ENCODE measurements at regions not wholly inside any gene's neighbourhood (a gene's known extent, or its start where the extent isn't known, plus 50 kb on each side); places are given as distances from the start of the nearest gene placed in this dataset.
"Not testable (repeated sequence)": the region's sequence is repeated elsewhere in the genome, so short reads cannot be mapped to it uniquely, and the experiment has no call there.

- no peak overlapping the region for H3K4me3 ChIP-seq (ENCODE audit: low read depth, low read length)
- DNase-seq (ENCODE audit: low read depth), result no peak
Observed at GRCh38 chr15:87731630-87732029, 524.9 kb downstream of the NTRK3 start.

DNA sequence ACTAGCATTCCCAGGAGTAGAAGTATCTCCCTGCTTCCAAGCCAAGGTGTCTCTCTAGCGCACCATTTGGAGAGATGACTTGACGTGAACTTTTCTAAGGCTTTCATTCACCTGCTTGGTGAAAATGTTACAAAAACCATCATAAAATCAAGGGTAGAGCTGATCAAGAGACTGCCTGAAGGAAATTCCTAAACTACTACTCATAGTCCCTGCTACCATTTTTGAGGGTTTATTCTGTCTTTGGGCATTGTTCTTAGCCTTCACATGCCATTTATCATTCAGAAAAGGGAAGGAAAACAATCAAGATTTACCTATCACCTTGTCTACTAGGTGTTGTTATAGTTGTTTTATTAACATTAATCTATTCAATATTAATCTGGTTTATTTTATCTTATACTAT lies 525.8 kb downstream of the NTRK3 start:
- H3K4me3 ChIP-seq (ENCODE audit: low read depth, low read length), result no peak overlapping the region
- DNase-seq (ENCODE audit: low read depth), result no peak

GRCh38 chr15:87728998-87729397 lies 527.5 kb downstream of the NTRK3 start:
- no peak for DNase-seq (ENCODE audit: low read depth)
- H3K4me3 ChIP-seq (ENCODE audit: low read depth, low read length), result no peak overlapping the region

DNA sequence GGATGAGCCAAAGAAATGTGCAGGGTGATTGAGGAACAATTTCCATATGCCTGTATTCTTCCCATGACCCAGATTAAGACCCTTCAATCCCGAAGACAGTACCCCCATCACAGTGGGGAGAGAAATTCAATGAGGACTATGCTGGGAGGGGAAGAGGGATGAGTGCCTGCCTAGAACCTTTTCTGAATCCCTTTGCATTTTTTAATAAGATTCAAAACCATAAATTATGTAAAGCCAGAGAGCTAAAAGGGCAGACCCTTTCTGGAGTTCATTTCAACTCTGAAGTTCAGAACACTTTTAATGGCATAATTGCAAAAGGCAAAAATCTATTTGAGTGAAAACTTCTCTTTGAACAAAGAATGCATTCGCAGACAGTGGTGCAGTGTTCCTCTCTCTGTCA lies 529.5 kb downstream of the NTRK3 start:
- DNase-seq (ENCODE audit: low read depth), result no peak
- H3K4me3 ChIP-seq (ENCODE audit: low read depth, low read length), result no peak overlapping the region

- DNase-seq (ENCODE audit: low read depth), result no peak
- no peak overlapping the region for H3K4me3 ChIP-seq (ENCODE audit: low read depth, low read length)
Observed at GRCh38 chr15:87724330-87724729, 532.2 kb downstream of the NTRK3 start.

- no peak overlapping the region for H3K4me3 ChIP-seq (ENCODE audit: low read depth, low read length)
- no peak for DNase-seq (ENCODE audit: low read depth)
Observed at GRCh38 chr15:87722941-87723691, 533.4 kb downstream of the NTRK3 start.

DNA sequence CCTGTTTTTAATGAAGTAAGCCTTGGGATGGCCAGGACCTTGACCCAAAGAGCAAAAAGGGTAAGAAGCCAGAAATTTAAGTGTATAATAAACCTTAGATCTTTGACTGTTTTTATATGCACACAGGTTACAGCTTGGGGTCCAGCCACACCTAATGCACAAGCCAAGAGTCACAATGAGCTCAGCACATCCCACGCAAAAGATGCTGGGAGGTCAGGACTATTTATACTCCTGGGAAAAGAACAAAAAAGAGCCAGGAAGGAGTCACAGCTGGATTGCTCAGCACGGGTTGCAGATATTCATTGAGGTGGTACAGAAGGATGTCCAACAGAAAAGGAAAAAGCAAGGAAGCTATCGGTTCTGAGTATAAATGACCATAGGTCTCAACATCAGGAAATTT lies 536.3 kb downstream of the NTRK3 start:
- H3K4me3 ChIP-seq (ENCODE audit: low read depth, low read length), result no peak overlapping the region
- no peak for DNase-seq (ENCODE audit: low read depth)

GRCh38 chr15:87716422-87716821 lies 540.1 kb downstream of the NTRK3 start:
- no peak for DNase-seq (ENCODE audit: low read depth)
- H3K4me3 ChIP-seq (ENCODE audit: low read depth, low read length), result no peak overlapping the region

DNA sequence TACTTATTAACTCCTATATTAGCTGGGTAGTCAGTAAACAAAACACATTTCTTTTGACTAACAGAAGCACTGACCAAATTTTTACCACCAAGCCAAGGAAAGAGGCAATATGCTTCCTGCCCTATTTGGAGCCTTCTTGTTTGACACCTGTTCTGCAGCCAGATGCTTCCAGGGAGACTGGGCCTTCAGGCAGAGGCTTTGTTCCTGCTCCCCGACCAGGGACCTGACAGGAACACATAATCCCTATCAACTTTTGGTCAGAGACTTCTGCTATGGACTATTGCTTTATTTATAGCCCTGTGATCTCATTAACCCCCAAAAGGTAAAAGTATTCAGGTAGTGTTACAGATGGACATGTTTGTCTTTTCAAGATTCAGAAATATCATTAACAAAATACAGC lies 541.3 kb downstream of the NTRK3 start:
- no peak for DNase-seq (ENCODE audit: low read depth)
- H3K4me3 ChIP-seq (ENCODE audit: low read depth, low read length), result no peak overlapping the region

DNA sequence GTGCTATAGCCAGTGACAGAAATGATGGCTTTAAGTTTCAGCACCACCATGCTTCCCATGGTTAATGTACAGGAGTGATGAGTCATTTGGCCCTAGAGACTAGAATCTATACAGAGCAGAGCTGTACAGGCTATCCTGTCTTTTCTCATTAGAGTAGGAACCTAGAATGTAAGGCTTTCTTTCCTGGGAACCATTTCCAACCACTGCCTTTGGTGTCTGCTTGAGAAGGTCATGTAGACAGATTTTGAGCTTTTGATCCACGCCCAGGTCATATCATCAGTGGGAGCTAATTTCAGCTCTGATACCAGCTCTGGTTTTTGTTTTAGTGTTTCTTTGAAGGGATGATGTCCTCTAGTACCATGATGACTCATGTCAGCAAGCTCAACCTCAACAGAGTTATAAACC lies 543.1 kb downstream of the NTRK3 start:
- H3K4me3 ChIP-seq (ENCODE audit: low read depth, low read length), result no peak overlapping the region
- DNase-seq (ENCODE audit: low read depth), result no peak

DNA sequence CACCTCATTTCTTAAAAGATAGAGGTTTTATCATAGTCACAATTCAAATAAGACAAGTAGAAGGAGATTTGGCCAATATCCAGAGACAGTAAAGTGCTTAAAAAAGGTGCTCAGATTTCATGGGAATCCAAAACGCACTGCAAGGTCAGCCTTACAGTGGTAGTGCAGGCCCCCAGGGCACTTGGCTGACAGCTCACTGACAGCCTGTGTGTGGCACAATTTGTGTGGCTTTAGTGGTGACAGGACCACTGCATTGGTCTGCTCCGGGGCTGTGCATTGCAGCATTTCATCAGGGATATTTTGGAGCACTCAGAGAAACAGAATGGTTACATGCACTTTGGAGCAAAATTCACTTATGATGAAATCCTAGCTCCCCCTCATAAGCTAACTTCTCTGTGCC lies 544.3 kb downstream of the NTRK3 start:
- H3K4me3 ChIP-seq (ENCODE audit: low read depth, low read length), result no peak overlapping the region
- DNase-seq (ENCODE audit: low read depth), result no peak

- no peak for DNase-seq (ENCODE audit: low read depth)
- no peak overlapping the region for H3K4me3 ChIP-seq (ENCODE audit: low read depth, low read length)
Observed at GRCh38 chr15:87711026-87711425, 545.5 kb downstream of the NTRK3 start.

DNA sequence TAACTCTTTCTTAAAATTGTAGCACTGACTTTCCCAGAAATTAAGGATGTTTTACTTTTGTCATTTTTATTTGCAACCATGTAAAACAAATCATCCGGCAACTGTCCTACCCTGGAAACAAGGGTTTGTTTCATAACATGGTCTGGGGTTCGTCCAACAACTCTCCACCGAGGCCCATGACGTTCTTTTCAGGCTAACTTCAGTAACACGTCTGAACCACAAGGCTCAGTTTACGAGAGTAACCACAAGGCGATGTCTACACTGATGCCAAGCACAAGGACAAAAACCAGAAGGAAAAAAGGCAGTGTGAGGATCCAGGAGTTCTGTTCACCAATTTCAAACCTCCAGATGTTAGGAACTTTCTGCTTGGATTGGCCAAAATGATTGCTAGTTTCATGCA lies 546.1 kb downstream of the NTRK3 start:
- no peak overlapping the region for H3K4me3 ChIP-seq (ENCODE audit: low read depth, low read length)
- no peak for DNase-seq (ENCODE audit: low read depth)

- no peak for DNase-seq (ENCODE audit: low read depth)
- no peak overlapping the region for H3K4me3 ChIP-seq (ENCODE audit: low read depth, low read length)
Observed at GRCh38 chr15:87707566-87708130, 548.9 kb downstream of the NTRK3 start.

- H3K4me3 ChIP-seq (ENCODE audit: low read depth, low read length), result no peak overlapping the region
- no peak for DNase-seq (ENCODE audit: low read depth)
Observed at GRCh38 chr15:87707071-87707470, 549.5 kb downstream of the NTRK3 start.

DNA sequence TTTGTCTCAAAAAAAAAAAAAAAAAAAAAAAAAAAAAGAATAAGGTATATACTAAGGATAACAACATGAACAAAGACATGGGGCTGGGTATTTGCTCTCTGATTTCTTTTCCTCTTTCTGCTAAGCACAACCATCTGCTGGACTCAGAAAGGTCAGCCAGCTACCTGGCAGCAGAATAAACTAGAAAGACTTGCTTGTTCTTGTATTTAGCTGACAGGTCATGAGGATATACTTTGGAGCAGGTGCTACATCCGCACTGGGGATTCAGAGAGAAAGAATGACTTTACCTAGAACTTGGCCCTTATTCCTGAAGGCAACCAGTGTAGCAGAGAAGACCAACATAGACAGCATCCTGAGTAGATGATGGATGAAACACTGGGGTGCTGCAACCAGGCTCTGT lies 550.5 kb downstream of the NTRK3 start:
- no peak overlapping the region for H3K4me3 ChIP-seq (ENCODE audit: low read depth, low read length)
- no peak for DNase-seq (ENCODE audit: low read depth)

DNA sequence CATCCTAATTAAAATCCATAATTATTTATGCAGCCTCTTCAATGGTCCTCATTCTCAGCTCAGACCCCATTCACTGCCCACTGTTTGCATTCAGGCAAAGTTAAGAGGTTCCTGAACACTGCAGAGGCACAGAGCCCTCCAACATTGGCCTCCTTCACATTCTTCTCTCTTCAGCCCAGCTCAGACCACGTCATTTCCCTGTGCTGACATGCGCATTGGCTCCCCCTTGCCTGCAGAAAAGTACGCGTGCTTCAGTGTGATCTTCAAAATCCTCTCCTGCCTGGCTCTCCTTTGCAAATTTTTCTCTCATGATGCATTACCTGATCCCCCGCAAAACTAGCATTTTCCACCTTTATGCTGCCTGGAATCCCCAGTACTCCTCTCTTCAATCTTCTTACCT lies 552.3 kb downstream of the NTRK3 start:
- no peak overlapping the region for H3K4me3 ChIP-seq (ENCODE audit: low read depth, low read length)
- DNase-seq (ENCODE audit: low read depth), result no peak

GRCh38 chr15:87703327-87704111 lies 553.0 kb downstream of the NTRK3 start:
- no peak for DNase-seq (ENCODE audit: low read depth)
- no peak overlapping the region for H3K4me3 ChIP-seq (ENCODE audit: low read depth, low read length)

DNA sequence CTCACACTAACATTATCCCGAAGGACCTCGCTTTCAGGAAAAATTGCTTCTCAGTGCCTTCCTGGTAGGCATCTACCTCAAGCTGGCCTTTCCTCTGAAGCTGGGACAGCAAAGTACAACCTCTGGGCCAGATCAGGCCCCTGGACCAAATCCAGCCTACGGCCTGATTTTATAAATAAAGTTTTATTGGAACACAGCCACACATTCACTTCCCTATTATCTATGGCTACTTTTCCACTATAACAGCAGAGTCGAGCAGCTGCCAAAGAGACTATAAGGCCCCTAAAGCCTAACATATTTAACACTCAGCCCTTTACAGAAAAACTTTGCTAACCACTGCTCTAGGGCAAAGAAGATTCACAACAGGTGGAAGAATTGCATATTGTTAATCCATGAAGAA lies 554.3 kb downstream of the NTRK3 start:
- DNase-seq (ENCODE audit: low read depth), result no peak
- H3K4me3 ChIP-seq (ENCODE audit: low read depth, low read length), result no peak overlapping the region

DNA sequence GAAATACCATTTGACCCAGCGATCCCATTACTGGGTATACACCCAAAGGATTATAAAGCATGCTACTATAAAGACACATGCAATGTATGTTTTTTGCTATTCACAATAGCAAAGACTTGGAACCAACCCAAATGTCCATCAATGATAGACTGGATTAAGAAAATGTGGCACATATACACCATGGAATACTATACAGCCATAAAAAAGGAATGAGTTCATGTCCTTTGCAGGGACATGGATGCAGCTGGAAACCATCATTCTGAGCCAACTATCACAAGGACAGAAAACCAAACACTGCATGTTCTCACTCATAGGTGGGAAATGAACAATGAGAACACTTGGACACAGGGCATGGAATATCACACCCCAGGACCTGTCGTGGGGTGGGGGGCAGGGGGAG lies 558.1 kb downstream of the NTRK3 start:
- DNase-seq (ENCODE audit: low read depth), result not testable (repeated sequence)

GRCh38 chr15:87689716-87690115 lies 566.8 kb downstream of the NTRK3 start:
- DNase-seq (ENCODE audit: low read depth), result no peak
- no peak overlapping the region for H3K4me3 ChIP-seq (ENCODE audit: low read depth, low read length)

More for the DNA sequence above, 558.1 kb downstream of the NTRK3 start:
- H3K4me3 ChIP-seq (ENCODE audit: low read depth, low read length), result not testable (repeated sequence)
